ENCODE measurements at regions not wholly inside any gene's neighbourhood (a gene's known extent, or its start where the extent isn't known, plus 50 kb on each side); places are given as distances from the start of the nearest gene placed in this dataset.

GRCh38 chr1:195946500-195946899 is 661.7 kb downstream of the KCNT2 start:
- TF ChIP-seq, protein P1, sequence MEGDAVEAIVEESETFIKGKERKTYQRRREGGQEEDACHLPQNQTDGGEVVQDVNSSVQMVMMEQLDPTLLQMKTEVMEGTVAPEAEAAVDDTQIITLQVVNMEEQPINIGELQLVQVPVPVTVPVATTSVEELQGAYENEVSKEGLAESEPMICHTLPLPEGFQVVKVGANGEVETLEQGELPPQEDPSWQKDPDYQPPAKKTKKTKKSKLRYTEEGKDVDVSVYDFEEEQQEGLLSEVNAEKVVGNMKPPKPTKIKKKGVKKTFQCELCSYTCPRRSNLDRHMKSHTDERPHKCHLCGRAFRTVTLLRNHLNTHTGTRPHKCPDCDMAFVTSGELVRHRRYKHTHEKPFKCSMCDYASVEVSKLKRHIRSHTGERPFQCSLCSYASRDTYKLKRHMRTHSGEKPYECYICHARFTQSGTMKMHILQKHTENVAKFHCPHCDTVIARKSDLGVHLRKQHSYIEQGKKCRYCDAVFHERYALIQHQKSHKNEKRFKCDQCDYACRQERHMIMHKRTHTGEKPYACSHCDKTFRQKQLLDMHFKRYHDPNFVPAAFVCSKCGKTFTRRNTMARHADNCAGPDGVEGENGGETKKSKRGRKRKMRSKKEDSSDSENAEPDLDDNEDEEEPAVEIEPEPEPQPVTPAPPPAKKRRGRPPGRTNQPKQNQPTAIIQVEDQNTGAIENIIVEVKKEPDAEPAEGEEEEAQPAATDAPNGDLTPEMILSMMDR (IDR thresholded peaks at IDR 0.05) = no peak
- TF ChIP-seq POLR2A (IDR thresholded peaks at IDR 0.05) = no peak

All from heart left ventricle (tissue), 13 donors.